GM21367 (cell line): ENCODE measurements at regions not wholly inside any gene's neighbourhood (a gene's known extent, or its start where the extent isn't known, plus 50 kb on each side); places are given as distances from the start of the nearest gene placed in this dataset.
"Not testable (repeated sequence)": the region's sequence is repeated elsewhere in the genome, so short reads cannot be mapped to it uniquely, and the experiment has no call there.

ENCODE experiments used
- ATAC-seq: cut with Tn5 transposase; IDR thresholded peaks from one replicate; pipeline ENCODE4 v1.9.1; 2021; ENCODE audit not compliant: unreplicated experiment

DNA sequence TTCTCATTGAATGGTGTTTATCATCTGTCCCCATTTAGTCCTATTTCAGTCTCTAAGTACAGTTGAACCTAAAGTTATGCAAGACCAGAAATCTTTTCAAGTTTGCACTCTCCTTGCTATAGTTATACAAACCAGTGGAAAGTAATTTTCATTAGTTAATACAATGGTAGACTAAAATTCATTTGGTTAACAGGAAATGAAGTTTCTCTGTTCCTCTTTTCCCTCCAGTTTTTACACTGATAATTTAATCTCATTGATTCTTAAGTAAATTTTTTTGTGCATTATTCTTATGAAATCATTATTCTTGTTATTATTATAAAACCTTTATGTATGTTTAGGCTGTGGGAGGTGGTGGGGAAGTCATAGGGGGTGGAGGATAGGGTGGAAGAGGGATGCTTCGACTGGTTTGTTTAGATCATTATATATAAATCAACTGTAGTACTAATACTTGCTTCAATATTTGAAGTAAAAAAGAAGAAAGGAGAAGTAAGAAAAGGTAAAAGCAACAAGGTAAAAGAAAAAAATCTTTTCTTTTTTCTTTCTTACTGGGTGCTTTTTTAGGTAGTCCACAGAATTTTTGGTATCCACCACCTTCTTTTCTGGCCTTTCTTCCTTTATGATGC is 104.1 kb downstream of the GPR85 start:
- peak; percentile 88 for ATAC-seq

DNA sequence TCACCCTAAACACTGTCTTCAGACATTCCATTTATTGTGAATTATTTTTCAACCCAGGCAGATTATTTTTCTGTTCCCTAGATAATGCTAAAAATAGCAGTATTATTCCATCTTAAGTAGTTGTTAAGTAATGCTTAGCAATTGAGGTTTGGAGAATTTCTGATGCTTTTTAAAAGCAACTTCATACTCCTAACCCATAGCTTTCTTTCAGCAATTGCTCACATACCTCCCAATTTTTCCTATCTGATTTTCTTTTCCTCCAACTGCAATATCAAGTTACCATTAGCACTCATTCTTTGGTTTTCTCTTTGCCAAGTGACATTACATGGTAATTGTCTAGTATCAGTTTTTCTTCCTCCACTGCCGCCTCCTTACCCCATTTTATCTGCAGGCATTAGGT is 104.7 kb downstream of the GPR85 start:
- peak; percentile 31 for ATAC-seq

DNA sequence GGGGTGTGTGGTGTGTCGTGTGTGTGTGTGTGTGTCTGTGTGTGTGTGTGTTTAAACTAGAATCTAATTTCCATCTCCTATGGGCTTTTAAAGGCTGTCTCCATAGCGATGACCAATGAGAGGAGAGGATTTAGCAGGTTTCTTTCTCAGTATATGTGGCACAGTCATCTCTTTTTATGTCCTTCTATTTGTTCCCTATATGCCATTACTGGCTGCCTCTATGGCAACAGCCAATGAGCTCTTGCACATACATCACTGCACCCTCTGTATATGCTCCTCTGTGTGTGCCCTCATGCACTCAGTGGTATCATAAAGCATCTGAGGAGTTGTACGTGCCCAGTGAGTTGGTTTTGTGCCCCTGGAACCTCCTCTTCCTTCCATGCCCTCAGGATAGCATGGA is 107.6 kb downstream of the GPR85 start:
- not testable (repeated sequence) for ATAC-seq

DNA sequence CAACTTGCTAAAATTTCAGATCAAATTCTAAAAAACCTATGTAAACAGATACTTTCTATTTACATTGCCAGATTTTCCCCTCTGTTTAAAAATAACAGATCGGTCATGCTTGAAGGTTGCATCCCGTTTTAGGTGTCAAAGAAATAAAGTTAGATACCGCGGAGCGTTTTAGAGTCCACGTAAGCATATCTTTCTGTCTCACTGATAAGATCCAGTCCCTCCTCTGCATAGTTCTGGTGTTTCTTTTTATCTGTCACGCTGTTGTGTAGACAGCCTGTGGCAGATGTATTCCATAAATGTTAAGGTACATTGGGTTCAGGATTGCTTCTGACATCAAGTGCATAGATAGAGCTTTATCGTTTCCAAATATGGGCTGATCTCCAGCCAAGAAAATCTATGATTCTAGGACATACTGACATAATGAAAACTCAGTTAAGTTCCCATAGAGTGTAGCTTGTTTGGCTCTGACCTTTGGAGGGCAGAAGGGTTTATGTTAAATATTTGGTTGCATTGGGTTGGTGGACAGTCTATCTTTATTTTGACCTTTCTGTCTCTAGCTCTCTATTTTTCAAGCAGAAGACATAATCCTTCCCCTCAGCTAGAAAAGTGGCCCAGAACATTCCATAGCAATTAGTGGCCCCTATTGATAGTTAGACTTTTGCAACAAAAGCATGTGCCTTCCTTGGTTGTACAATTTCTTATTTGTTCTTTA is 109.2 kb downstream of the GPR85 start:
- not testable (repeated sequence) for ATAC-seq

DNA sequence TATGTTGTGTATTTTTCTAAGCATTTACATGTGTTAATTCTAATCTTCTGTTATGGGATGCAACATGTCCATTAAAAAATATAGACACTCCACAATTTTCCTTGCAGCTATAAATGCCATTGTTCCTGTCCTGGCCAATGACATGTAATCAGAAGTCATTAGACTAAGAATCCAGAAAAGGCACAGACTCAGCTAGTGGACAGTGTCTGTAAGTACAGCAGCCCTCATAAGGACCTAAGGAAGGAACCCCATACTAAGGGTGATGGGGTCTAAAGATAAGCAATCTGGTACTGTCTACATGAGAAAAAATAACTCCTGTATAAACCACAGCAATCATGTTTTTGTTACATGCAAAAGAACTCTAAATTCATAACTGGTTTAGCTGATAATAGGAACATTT is 115.9 kb downstream of the GPR85 start:
- ATAC-seq, result peak; percentile 86

DNA sequence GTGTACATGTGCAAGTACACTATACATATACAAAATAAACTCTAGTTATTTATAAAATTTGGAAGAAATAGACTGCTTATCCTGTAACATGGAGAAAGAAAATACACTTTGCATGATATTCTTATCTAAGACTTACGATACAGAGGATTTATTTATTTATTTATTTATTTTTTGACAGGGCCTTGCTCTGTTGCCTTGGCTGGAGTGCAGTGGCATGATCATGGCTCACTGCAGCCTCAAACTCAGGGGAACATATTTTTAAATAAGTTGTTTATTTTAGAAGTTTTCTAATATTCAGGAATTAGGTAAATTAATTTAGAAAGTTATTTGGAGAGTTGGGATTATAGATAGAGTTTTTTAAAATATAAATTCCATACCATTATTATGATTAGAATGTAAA is 116.7 kb downstream of the GPR85 start:
- no peak for ATAC-seq

DNA sequence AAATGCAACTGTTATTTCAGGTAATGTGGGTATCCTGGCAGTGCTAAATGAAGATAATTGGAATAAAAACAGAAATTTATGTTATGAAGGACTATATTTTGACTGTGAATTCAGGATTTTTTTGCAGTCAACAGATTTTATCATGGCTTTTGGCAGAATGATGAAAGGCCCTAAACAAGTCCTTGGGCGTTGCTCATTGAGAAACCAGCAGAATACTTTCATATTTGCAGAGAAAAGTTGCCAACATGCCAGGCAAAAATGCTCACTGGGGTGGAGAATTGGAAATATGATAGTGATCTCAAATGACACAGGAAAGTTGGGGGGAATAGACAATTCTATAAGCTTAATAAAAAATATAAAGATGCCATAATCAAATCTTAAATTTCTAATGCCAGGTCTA is 121.1 kb downstream of the GPR85 start:
- ATAC-seq, result no peak

DNA sequence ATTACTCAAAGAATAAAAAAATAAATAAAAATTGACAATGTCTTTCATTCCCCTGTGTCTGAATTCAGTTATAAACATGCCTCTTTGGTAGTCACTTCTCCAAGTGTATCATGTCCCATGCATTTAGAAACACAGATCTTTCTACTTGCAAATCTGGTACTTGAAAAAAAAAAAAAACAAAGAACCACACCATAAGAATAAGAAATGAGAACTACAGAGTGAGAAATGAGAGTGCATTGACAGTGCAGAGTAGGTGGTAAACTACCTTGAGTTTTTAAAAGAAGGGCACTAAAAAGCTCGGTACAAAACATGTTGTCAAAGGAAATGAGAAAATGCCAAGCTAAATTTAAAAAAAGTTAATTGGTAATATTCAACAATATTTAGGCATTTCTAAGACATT is 123.0 kb downstream of the GPR85 start:
- ATAC-seq, result no peak

DNA sequence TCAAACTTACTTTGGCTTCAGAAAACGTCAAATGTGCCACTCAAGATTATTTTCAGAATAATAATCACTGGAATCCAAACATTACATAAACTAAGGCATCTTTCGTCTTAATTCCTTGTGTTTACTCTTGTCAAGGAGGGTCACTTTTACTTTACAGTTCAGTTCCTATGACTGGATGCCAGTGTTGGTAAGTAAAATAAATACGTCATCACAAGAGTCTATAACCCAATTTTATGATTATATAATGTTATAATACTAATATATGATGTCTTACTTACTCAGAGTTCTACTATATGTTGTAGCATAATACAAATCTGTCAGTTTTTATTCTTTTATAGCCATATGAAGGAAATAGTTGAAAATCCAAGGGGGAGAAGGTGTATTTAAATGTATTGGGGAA is 123.8 kb downstream of the GPR85 start:
- no peak for ATAC-seq

DNA sequence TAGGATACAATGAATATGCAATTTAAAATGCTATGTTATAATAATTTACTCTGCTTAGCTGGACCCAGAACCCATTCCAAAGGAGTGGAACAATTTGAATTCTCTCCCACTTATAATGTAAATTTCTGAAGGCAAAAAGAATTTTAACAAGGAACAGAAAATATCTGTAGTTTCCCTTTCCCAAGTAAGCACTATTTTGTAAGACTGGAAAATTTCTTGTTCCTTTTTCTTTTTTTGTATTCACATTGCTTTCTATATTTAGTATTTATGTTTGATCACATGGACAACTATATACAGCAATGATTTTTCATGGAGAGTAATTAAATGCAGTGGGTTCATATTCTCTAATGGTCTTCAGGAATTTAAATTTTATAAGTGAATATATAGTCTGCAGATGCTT is 127.4 kb downstream of the GPR85 start:
- no peak for ATAC-seq

DNA sequence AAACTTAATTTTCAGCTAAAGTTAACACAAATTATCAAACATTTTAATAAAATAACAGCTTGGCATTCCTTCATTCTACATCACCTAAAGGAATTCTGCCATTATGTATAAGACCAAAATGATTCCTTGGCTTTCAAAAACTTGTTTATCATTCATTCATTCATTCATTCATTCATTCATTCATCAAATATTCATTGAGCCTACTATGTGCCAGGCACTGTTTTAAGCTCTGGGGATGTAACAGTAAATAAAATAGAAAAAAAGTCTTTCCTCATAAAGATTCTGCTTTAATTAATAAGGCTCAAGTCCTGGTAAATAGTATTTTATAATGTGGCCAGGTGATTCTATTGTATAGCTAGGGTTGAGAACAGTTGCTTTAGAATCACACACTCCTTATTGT is 127.9 kb downstream of the GPR85 start:
- no peak for ATAC-seq

DNA sequence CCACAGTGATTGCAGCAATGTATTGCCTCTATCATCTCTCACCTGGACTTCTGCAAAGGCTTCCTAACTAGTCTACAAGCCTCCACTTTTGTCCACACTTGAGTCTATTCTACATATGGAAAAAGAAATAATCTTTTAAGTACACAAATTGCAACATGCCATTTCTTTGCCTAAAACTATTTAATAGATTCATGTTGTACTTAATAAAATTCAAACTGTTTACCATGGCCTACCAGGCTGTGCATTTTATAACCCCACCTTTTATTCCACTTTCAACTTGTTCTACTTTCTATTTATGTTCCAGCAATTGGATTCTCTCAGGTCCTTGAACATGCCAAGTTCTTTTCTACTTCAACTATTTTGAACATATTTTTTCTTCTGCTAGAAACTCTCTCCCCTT is 128.7 kb downstream of the GPR85 start:
- ATAC-seq, result no peak

DNA sequence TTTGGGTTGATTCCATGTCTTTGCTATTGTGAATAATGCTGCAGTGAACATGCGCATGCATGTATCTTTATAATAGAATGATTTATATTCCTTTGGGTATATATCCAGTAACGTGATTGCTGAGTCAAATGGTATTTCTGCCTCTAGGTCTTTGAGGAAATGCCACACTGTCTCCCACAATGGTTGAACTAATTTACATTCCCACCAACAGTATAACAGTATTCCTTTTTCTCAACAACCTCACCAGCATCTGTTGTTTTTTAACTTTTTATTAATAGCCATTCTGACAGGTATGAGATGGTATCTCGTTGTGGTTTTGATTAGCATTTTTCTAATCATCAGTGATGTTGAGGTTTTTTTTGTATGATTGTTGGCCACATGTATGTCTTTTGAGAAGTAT is 133.6 kb downstream of the GPR85 start:
- not testable (repeated sequence) for ATAC-seq

DNA sequence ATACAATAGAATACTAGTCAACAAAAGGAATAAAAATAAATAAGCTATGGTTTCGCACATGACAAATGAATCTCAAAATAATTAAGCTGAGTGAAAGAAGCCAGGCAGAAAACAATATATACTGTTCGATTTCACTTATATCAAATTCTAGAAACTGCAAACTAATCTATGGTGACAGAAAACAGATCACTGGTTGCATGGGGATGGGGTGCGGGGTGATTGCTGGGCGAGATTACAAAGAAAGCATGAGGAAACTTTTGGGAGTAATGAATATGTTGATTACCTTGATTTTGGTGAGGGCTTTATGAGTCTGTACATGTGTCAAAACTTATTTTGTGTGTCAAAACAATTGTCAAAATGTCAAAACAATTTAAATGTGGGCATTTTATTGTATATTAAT is 135.6 kb downstream of the GPR85 start:
- ATAC-seq, result no peak

DNA sequence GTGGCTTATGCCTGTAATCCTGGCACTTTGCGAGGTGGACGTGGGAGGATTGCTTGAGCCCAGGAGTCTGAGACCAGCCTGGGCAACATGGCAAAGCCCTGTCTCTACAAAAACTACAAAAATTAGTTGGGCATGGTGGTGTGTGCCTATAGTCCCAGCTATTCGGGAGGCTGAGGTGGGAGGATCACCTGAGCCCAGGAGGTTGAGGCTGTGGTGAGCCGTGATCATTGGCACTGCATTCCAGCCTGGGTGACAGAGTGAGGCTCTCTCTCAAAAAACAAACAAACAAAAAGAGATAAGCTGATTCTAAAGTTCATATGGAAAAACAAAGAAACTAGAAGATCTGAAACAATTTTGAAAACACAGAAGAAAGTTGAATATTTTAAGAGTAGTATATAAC is 136.9 kb downstream of the GPR85 start:
- ATAC-seq, result not testable (repeated sequence)

DNA sequence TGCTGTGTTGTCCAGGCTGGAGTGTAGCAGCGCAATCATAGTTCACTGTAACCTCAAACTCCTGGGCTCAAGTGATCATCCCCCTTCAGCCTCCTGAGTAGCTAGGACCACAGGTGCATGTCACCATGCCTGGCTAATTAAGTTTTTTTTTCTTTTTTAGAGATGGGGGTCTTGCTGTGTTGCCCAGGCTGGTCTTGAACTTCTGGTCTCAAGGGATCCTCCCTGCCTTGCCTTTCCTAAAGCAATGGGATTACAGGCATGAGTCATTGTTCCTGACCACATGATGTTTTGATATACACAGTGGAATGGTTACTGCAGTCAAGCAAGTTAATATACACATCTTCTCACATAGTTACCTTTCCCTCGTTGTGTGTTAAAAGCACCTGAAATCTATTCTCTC is 140.3 kb downstream of the GPR85 start:
- no peak for ATAC-seq

DNA sequence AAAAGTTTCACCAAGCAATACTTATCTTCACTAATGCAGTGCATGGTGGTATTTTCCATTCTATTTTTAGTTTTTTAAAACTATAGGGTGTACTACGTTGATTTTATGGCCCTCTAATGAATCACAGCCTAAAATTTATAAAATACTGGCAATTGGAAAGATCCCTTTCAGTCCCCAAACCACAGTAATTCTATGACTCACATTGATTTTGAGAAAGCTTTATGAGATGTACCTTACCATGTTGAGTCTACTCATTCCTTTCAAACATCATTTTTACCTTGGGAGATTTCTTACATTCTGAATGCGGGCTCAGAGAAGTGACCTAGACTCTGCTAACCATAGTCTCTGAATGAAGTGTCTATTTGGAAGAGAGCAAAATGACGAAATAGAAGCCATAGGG is 141.6 kb downstream of the GPR85 start:
- ATAC-seq, result no peak

DNA sequence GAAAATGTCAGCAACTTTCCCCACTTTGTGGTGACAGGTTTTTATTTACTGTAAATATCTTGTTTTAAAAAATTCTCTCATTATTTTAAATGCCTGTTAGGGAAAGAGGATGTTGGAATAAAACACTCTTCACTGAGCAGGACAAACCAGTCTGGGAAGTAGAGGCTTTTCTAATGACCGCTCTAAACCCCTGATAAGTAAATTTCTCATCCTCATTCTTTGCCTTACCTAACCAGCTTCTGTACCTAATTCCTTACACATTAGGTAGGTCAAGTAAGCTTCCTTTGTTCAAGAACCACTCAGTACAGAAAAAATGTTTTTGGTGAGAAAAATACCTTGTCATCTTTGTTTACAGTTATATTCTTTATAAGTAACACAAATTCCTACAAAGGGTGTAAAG is 143.6 kb downstream of the GPR85 start:
- ATAC-seq, result no peak

DNA sequence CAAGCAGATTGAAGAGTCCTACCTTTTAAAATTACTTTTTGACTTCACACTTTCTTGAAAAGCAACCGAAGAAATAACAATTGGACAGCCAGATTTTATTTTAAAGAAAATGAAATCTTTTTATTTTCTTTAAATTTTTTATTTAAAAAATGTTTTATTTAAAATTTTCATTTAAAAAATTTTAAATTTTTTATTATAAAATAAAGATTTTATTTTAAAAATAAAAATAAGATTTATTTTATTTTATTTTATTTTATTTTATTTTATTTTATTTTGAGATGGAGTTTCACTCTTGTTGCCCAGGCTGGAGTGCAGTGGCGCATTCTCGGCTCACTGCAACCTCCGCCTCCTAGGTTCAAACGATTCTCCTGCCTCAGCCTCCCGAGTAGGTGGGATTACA is 144.5 kb downstream of the GPR85 start:
- ATAC-seq, result not testable (repeated sequence)

DNA sequence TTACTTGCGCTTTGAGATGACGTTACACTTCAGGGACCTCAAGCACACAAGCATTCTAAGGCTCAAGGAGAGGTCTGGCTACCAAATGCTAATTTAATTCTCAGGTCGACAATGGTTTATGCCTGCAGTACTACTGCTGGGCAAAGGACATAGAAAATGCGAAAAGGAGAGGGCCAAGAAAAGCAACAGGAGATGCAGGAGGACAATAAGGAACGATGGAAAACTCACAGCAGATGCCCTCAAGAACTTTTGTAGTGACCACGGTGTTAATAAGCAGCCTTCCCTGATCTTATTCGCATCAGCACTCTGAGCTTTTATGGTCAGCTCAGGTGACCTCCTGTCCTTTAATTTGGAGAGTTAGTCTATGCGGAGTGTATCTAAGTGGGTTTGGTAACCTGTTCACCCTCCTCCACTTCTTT is 146.3 kb downstream of the GPR85 start:
- peak; percentile 42 for ATAC-seq

DNA sequence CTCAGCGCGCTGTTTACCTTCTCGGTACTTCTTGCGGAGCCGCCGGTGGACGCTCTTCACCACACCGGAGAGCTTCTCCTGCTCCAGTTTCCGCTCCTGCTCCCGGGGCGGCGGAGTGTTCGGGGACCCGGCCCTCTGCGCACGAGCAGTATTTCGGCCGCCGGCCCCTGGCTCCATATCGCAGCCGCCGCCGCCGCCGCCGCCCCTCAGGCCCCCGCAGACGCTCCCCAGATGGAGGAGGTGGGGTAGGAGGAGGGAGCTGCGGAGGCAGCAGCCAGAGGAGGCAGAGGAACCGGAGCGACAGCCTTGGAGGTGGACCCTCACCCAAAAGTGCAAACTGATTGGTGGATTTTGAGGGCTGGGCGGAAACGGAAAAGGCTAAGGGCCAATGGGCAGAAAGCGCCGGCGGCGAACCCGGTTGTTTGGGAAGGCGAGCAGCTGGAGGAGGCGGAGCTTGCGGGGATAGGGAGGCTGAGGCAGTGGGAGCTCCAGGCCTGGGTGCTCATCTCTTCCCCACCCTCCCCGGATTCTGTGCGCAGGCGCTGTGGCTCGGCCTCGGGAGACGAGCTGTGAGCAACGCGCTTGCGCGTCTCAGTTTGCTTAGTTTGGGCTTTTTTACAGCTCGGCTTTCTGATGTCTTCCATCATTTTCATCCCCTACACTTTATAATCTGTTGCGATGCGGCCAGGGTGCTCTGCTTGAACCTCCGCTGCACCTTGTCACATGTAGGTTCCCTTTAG is 146.9 kb downstream of the GPR85 start:
- peak; percentile 97 for ATAC-seq

DNA sequence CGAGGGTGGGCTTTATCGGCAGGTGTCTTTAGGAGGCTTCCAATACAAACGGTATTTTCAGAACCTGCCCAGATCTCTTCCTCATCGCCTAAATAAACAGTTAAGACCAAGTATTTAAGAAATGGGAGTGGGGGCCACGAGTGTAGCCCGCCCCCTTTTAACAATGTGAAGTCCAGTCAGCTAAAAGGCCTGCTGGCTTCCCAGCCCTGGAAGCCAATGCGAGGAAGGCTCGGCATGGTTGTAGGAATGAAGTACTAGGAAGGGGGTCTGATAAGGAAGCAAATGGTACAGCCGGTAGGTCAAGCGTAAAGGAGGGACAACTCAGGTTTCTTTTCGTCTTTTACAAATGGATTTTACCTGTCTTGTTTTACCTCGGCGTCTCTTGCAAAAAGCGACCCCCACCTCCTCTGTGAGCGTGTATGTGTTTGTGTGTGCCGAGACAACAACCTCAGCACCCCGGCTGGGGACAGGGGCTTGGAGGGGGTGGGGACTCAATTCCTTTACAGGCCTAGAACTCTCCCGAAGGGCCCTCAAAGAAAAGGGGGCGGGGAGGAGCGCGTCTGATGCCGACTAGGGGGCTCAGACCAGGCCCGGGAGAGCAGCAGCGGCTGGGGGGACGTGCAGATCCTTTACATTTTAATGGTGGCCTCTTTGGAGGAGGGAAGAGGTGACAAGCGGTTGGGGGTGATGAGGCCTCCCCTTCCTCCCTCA is 147.6 kb downstream of the GPR85 start:
- ATAC-seq, result no peak
